Activated naive CD8-positive, alpha-beta T cell treated with anti-CD3 and anti-CD28 coated beads, Interleukin-2, amount 10 ng/mL, durations not matched to agents 7 days and 5 days (primary cell): ENCODE measurements at regions not wholly inside any gene's neighbourhood (a gene's known extent, or its start where the extent isn't known, plus 50 kb on each side); places are given as distances from the start of the nearest gene placed in this dataset.
"Not testable (repeated sequence)": the region's sequence is repeated elsewhere in the genome, so short reads cannot be mapped to it uniquely, and the experiment has no call there.

Experiments used
- ATAC-seq: fragments of 150-1000 bp; cut with Tn5 transposase; one replicate; pipeline ENCODE4 v1.10.0; 2021; ENCODE audit warnings: low read depth, moderate library complexity
- POLR2A ChIA-PET: fragments of 350-600 bp; sonication (Branson Sonifier 250); formaldehyde crosslinking; loops from one replicate; lab custom pipeline; 2021; ENCODE audit warnings: antibody characterized with exemption; lab: Charles Lee
- DNase-seq: peaks from one replicate; pipeline ENCODE4 v3.0.0; 2021
- H3K27ac Mint-ChIP-seq: one replicate; pipeline ENCODE4 v1.8.0; 2022; ENCODE audit warnings: mild to moderate bottlenecking, mixed read lengths
- H3K27me3 Mint-ChIP-seq: one replicate; pipeline ENCODE4 v1.8.0; 2022; ENCODE audit warnings: mild to moderate bottlenecking, moderate library complexity, mixed read lengths
- H3K36me3 Mint-ChIP-seq: one replicate; pipeline ENCODE4 v1.8.0; 2021; ENCODE audit warnings: mild to moderate bottlenecking, mixed read lengths
- H3K4me1 Mint-ChIP-seq: one replicate; pipeline ENCODE4 v1.8.0; 2021; ENCODE audit warnings: mixed read lengths
- H3K4me3 Mint-ChIP-seq: one replicate; pipeline ENCODE4 v1.8.0; 2022; ENCODE audit warnings: mild to moderate bottlenecking, moderate library complexity, mixed read lengths
- H3K9me3 Mint-ChIP-seq: one replicate; pipeline ENCODE4 v1.8.0; 2021; ENCODE audit warnings: mixed read lengths

- POLR2A ChIA-PET = no interaction called here
- no peaks in the 10 kb centered on the region for H3K27me3 Mint-ChIP-seq
- H3K27ac Mint-ChIP-seq = no peak overlapping the region
- no peak overlapping the region for H3K4me3 Mint-ChIP-seq
- ATAC-seq (no peak), DNase-seq (no peak)
- peaks cover 10% of the 10 kb centered on the region for H3K9me3 Mint-ChIP-seq
- no peaks in the 10 kb centered on the region for H3K36me3 Mint-ChIP-seq
- H3K4me1 Mint-ChIP-seq = no peaks in the 10 kb centered on the region
Observed at GRCh38 chr11:29227811-29228210, 789.0 kb downstream of the KCNA4 start.

- H3K4me3 Mint-ChIP-seq = no peak overlapping the region
- H3K27me3 Mint-ChIP-seq = no peaks in the 10 kb centered on the region
- no peaks in the 10 kb centered on the region for H3K4me1 Mint-ChIP-seq
- no peak overlapping the region for H3K27ac Mint-ChIP-seq
- no peak for DNase-seq
- no peak for ATAC-seq
- no peaks in the 10 kb centered on the region for H3K36me3 Mint-ChIP-seq
- POLR2A ChIA-PET = no interaction called here
- H3K9me3 Mint-ChIP-seq = peaks cover 16% of the 10 kb centered on the region
Observed at GRCh38 chr11:29224739-29225384, 792.0 kb downstream of the KCNA4 start.

GRCh38 chr11:29219531-29219930 is 797.3 kb downstream of the KCNA4 start:
- H3K27ac Mint-ChIP-seq, POLR2A ChIA-PET, DNase-seq, H3K27me3 Mint-ChIP-seq, ATAC-seq, H3K36me3 Mint-ChIP-seq, H3K4me3 Mint-ChIP-seq, H3K4me1 Mint-ChIP-seq: not testable (repeated sequence)
- H3K9me3 Mint-ChIP-seq = peaks cover 14% of the 10 kb centered on the region

- Mint-ChIP-seq H3K4me1 (no peaks in the 10 kb centered on the region), H3K9me3 (peaks cover 11% of the 10 kb centered on the region), H3K27ac (no peak overlapping the region), H3K36me3 (no peaks in the 10 kb centered on the region), H3K4me3 (no peak overlapping the region), H3K27me3 (no peaks in the 10 kb centered on the region)
- DNase-seq = no peak
- no peak for ATAC-seq
- POLR2A ChIA-PET = no interaction called here
Observed at GRCh38 chr11:29217901-29218300, 798.9 kb downstream of the KCNA4 start.

- Mint-ChIP-seq H3K9me3 (peaks cover 6% of the 10 kb centered on the region), H3K27me3 (no peaks in the 10 kb centered on the region), H3K27ac (no peak overlapping the region), H3K4me1 (no peaks in the 10 kb centered on the region), H3K36me3 (no peaks in the 10 kb centered on the region), H3K4me3 (no peak overlapping the region)
- DNase-seq (no peak), ATAC-seq (no peak)
- POLR2A ChIA-PET = no interaction called here
Observed at GRCh38 chr11:29214833-29215232, 802.0 kb downstream of the KCNA4 start.

GRCh38 chr11:29211202-29211601 is 805.6 kb downstream of the KCNA4 start:
- DNase-seq (no peak), ATAC-seq (no peak)
- Mint-ChIP-seq H3K27ac (no peak overlapping the region), H3K36me3 (no peaks in the 10 kb centered on the region), H3K4me3 (no peak overlapping the region), H3K4me1 (no peaks in the 10 kb centered on the region), H3K27me3 (no peaks in the 10 kb centered on the region), H3K9me3 (peaks cover 2% of the 10 kb centered on the region)
- POLR2A ChIA-PET = no interaction called here

GRCh38 chr11:29210426-29210825 is 806.4 kb downstream of the KCNA4 start:
- Mint-ChIP-seq H3K27ac (no peak overlapping the region), H3K27me3 (no peaks in the 10 kb centered on the region), H3K36me3 (no peaks in the 10 kb centered on the region), H3K9me3 (peaks cover 2% of the 10 kb centered on the region), H3K4me3 (no peak overlapping the region), H3K4me1 (no peaks in the 10 kb centered on the region)
- POLR2A ChIA-PET = no interaction called here
- ATAC-seq (no peak), DNase-seq (no peak)

- no peak overlapping the region for H3K27ac Mint-ChIP-seq
- POLR2A ChIA-PET = no interaction called here
Observed at GRCh38 chr11:29208117-29208516, 808.7 kb downstream of the KCNA4 start.

GRCh38 chr11:29200791-29201562 is 815.9 kb downstream of the KCNA4 start:
- POLR2A ChIA-PET = no interaction called here
- no peaks in the 10 kb centered on the region for H3K36me3 Mint-ChIP-seq
- H3K9me3 Mint-ChIP-seq = peaks cover 1% of the 10 kb centered on the region
- no peaks in the 10 kb centered on the region for H3K27me3 Mint-ChIP-seq
- no peak overlapping the region for H3K4me3 Mint-ChIP-seq
- no peak for DNase-seq
- H3K27ac Mint-ChIP-seq = no peak overlapping the region
- H3K4me1 Mint-ChIP-seq = no peaks in the 10 kb centered on the region
- ATAC-seq = no peak

More at GRCh38 chr11:29208117-29208516, 808.7 kb downstream of the KCNA4 start:
- no peak for DNase-seq
- H3K36me3 Mint-ChIP-seq = no peaks in the 10 kb centered on the region
- no peak overlapping the region for H3K4me3 Mint-ChIP-seq
- peaks cover 2% of the 10 kb centered on the region for H3K9me3 Mint-ChIP-seq
- ATAC-seq = no peak
- H3K27me3 Mint-ChIP-seq = no peaks in the 10 kb centered on the region
- H3K4me1 Mint-ChIP-seq = no peaks in the 10 kb centered on the region

GRCh38 chr11:29190313-29190712 is 826.5 kb downstream of the KCNA4 start:
- DNase-seq (no peak), ATAC-seq (no peak)
- Mint-ChIP-seq H3K27ac (no peak overlapping the region), H3K9me3 (peaks cover 2% of the 10 kb centered on the region), H3K27me3 (no peaks in the 10 kb centered on the region), H3K4me3 (no peak overlapping the region), H3K36me3 (no peaks in the 10 kb centered on the region), H3K4me1 (no peaks in the 10 kb centered on the region)
- POLR2A ChIA-PET = interaction anchor here (0.6 kb wide), 1 partner anchor 146 kb away, joined by 5 read pairs; no protein-coding TSS in a partner anchor

GRCh38 chr11:29187215-29187614 is 829.6 kb downstream of the KCNA4 start:
- POLR2A ChIA-PET = no interaction called here
- no peak for ATAC-seq
- no peak overlapping the region for H3K4me3 Mint-ChIP-seq

GRCh38 chr11:29184939-29185890 is 831.6 kb downstream of the KCNA4 start:
- no peaks in the 10 kb centered on the region for H3K36me3 Mint-ChIP-seq
- H3K9me3 Mint-ChIP-seq = peaks cover 3% of the 10 kb centered on the region
- ATAC-seq (no peak), DNase-seq (no peak)
- no peak overlapping the region for H3K27ac Mint-ChIP-seq
- no peak overlapping the region for H3K4me3 Mint-ChIP-seq
- H3K27me3 Mint-ChIP-seq = no peaks in the 10 kb centered on the region
- POLR2A ChIA-PET = no interaction called here
- no peaks in the 10 kb centered on the region for H3K4me1 Mint-ChIP-seq

More at GRCh38 chr11:29187215-29187614, 829.6 kb downstream of the KCNA4 start:
- Mint-ChIP-seq H3K27ac (no peak overlapping the region), H3K27me3 (no peaks in the 10 kb centered on the region), H3K9me3 (peaks cover 2% of the 10 kb centered on the region), H3K36me3 (no peaks in the 10 kb centered on the region), H3K4me1 (no peaks in the 10 kb centered on the region)
- DNase-seq = no peak

- DNase-seq = no peak
- ATAC-seq = no peak
- POLR2A ChIA-PET = no interaction called here
- H3K36me3 Mint-ChIP-seq = no peaks in the 10 kb centered on the region
- no peak overlapping the region for H3K4me3 Mint-ChIP-seq
- H3K27me3 Mint-ChIP-seq = no peaks in the 10 kb centered on the region
- no peaks in the 10 kb centered on the region for H3K4me1 Mint-ChIP-seq
- no peak overlapping the region for H3K27ac Mint-ChIP-seq
- peaks cover 3% of the 10 kb centered on the region for H3K9me3 Mint-ChIP-seq
Observed at GRCh38 chr11:29183301-29183700, 833.5 kb downstream of the KCNA4 start.
